Effector memory CD4-positive, alpha-beta T cell (primary cell): ENCODE measurements at regions not wholly inside any gene's neighbourhood (a gene's known extent, or its start where the extent isn't known, plus 50 kb on each side); places are given as distances from the start of the nearest gene placed in this dataset.

Experiments used
- DNase-seq, 3 donors: peaks; one replicate each; pipeline ENCODE4 v3.0.0-alpha.2; 2020
- H3K27ac ChIP-seq: 2 replicates; pipeline ENCODE4 v1.7.0; 2013; ENCODE audit warnings: mild to moderate bottlenecking, low read length, moderate library complexity; ENCODE audit not compliant: insufficient read depth, poor library complexity, severe bottlenecking
- H3K27me3 ChIP-seq: replicated peaks from 2 replicates; pipeline ENCODE4 v1.7.0; 2013; ENCODE audit warnings: mild to moderate bottlenecking, low read length; ENCODE audit not compliant: insufficient read depth, control insufficient read depth, poor library complexity, severe bottlenecking
- H3K36me3 ChIP-seq: 2 replicates; pipeline ENCODE4 v1.7.0; 2013; ENCODE audit warnings: mild to moderate bottlenecking, low read length, moderate library complexity; ENCODE audit not compliant: control insufficient read depth, insufficient read depth
- H3K4me1 ChIP-seq: 2 replicates; pipeline ENCODE4 v1.7.0; 2013; ENCODE audit warnings: low read length, mild to moderate bottlenecking; ENCODE audit not compliant: control insufficient read depth, insufficient read depth, poor library complexity, severe bottlenecking
- H3K4me3 ChIP-seq: 2 replicates; pipeline ENCODE4 v1.7.0; 2013; ENCODE audit warnings: low read length, low read depth, mild to moderate bottlenecking; ENCODE audit not compliant: insufficient read depth, poor library complexity, severe bottlenecking
- H3K9me3 ChIP-seq: 2 replicates; pipeline ENCODE4 v1.7.0; 2013; ENCODE audit warnings: mild to moderate bottlenecking, low read length, moderate library complexity; ENCODE audit not compliant: control insufficient read depth

DNA sequence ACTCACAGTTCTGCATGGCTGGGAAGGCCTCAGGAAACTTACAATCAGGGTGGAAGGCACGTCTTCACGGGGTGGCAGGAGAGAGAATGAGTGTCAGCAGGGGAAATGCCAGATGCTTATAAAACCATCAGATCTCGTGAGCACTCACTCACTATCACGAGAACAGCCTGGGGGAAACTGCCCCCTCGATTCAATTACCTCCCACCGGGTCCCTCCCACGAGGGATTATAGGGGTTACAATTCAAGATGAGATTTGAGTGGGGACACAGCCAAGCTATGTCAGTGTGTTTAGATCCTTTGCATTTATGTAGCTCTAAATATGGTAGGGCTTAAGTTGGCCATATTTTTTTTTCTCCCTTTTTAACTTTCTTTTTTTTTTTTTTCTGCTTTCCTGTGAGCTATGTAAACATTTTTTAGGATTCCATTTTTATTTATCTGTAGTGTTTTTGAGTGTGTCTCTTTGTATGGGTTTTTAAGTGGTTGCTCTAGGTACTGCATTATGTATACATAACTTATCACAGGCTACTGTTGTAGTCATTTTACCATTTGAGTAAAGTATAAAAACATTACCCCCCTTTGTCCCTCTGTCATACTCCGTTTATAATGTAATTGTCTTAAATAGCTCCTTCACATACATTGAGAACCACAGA lies 79.0 kb downstream of the ADRA2C start:
- no peak for DNase-seq
- H3K4me1 ChIP-seq: no peaks in the 10 kb centered on the region

DNA sequence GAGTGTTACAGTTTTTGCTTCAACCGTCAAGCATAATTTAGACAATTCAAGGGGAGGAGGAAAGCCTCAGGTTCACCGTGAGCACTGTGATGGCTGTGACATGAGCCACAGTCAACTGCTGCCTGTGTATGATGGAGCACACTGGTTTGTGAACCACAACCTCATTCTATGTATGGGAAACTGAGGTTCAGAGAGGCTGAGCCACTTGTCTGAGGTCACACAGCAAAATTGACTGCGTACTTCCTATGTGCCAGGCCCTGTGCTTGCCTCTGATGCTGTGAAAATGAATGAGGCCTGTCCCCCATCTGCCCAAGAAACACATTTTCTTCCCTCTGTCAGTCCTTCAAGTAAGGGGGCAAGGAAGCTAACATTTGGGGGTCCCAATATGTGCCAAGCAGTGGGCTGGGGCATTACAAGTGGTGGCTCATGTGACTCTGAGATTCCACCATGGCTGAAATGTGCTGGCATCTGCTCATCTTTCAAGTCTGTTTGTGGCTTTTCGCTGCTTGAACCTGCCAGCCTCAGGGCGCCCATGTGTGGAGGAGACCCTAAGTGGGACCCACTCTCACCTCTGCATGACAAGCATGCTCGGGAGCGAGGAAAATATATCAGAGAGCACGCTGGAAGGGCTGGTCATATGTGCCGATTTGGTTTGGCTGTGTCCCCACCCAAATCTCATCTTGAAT lies 79.7 kb downstream of the ADRA2C start:
- no peak for DNase-seq
- no peaks in the 10 kb centered on the region for H3K9me3 ChIP-seq
- H3K36me3 ChIP-seq: no peaks in the 10 kb centered on the region
- H3K27ac ChIP-seq: no peak overlapping the region
- H3K27me3 ChIP-seq: no peaks in the 10 kb centered on the region
- H3K4me3 ChIP-seq: no peak overlapping the region
- H3K4me1 ChIP-seq: no peaks in the 10 kb centered on the region

More for the DNA sequence above, 79.0 kb downstream of the ADRA2C start:
- Histone ChIP-seq H3K9me3 (no peaks in the 10 kb centered on the region), H3K27me3 (no peaks in the 10 kb centered on the region), H3K27ac (no peak overlapping the region), H3K4me3 (no peak overlapping the region), H3K36me3 (no peaks in the 10 kb centered on the region)

DNA sequence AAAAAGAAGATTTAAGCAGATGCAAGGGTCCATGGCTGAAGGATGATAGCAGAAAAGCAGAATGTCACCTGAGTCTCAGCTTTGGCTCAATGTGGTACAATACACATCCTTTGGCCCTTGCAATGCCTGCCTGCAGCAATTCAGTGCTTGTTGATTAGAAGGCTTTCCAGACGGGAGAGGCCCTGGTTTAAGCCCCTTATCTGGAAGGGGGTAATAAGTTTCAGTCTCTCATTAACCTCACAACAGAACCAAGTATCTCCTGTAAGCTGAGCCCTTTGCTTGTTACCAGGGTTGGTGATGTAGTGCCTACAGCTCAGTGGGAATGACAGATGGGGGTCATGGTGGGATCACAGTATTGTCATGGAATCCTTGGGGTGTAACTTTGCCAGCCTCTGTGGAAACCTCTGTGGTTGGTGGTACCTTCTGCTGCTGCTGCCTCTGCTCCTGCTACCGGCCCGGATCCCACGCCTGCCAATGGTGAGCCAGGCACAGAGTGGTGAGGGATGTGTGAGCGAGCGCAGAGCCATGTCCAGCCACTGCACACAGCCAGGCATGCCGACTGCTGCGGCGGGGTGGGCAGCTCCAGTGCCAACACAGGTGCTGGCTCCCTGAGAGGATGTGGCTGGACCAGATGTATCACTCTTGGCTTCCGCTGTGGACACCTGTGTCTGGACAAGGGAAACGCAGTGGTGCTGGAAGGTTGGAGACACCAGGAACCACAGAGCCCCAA lies 81.2 kb downstream of the ADRA2C start:
- Histone ChIP-seq H3K27me3 (no peaks in the 10 kb centered on the region), H3K4me1 (no peaks in the 10 kb centered on the region), H3K9me3 (no peaks in the 10 kb centered on the region)

DNA sequence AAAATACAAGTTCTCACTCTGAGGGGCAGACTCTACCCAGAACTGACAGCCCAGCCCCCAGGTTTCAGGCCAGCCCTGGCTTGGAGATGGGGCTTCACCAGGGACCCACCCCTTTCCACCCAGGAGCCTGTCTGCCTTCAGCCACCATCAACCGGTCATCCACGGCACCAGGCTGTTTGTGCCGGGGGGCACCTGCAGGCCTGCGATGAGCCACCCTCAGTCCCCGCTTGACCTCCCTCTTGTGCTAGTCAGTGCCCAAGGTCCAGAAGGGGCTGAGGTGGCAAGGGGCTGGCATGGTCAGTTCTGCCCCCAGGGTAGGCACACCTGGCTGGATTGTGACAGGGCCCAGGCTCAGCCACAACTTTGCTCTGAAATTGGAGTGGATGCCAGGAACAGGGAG lies 82.1 kb downstream of the ADRA2C start:
- H3K4me1 ChIP-seq: no peaks in the 10 kb centered on the region
- H3K4me3 ChIP-seq: no peak overlapping the region
- no peak overlapping the region for H3K27ac ChIP-seq
- DNase-seq: no peak
- no peaks in the 10 kb centered on the region for H3K36me3 ChIP-seq
- H3K9me3 ChIP-seq: no peaks in the 10 kb centered on the region
- H3K27me3 ChIP-seq: no peaks in the 10 kb centered on the region

More for the DNA sequence above, 81.2 kb downstream of the ADRA2C start:
- no peak for DNase-seq
- H3K36me3 ChIP-seq: no peaks in the 10 kb centered on the region
- no peak overlapping the region for H3K4me3 ChIP-seq
- no peak overlapping the region for H3K27ac ChIP-seq

DNA sequence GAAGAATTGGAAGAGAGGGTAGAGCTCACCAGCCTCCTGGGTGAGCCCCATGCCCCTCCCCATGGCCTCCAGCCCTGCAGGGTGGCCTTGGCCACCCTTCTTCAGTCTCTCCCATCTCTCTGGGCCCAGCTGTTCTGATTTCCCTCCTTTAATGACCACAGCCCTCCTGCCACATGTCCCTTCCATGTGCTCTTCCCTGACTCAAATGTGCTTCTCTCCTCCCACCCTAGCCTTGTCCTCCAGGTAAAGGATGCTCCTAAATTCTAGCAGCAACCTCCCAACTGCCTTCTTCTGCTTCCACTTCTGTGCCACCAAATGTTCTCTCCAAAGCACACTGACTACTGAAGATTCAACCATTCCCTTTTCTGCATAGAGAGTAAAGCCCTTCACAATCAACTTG lies 83.0 kb downstream of the ADRA2C start:
- Histone ChIP-seq H3K27me3 (no peaks in the 10 kb centered on the region), H3K4me3 (no peak overlapping the region), H3K27ac (no peak overlapping the region), H3K36me3 (no peaks in the 10 kb centered on the region), H3K4me1 (no peaks in the 10 kb centered on the region), H3K9me3 (no peaks in the 10 kb centered on the region)
- no peak for DNase-seq

DNA sequence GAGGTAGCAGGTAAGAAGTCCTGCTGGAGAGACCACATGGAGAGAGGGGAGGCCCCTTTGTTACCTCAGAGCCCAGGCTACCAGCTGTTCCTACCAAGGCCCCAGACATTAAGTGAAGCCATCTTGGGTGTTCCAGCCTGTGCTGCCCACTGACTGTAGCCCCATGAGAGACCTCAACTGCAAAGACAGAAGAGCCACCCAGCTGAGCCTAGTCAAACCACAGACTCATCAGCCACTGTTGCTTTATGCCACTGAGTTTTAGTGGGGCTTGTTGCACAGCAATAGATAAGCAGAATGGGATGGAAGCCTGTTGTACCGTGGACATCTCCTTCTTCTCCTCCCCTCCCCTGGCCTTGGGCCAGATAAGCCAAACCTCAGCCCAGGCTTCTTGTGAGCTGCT lies 83.9 kb downstream of the ADRA2C start:
- no peak overlapping the region for H3K27ac ChIP-seq
- no peaks in the 10 kb centered on the region for H3K9me3 ChIP-seq
- no peak for DNase-seq
- H3K4me3 ChIP-seq: no peak overlapping the region
- no peaks in the 10 kb centered on the region for H3K4me1 ChIP-seq
- H3K27me3 ChIP-seq: no peaks in the 10 kb centered on the region
- no peaks in the 10 kb centered on the region for H3K36me3 ChIP-seq

DNA sequence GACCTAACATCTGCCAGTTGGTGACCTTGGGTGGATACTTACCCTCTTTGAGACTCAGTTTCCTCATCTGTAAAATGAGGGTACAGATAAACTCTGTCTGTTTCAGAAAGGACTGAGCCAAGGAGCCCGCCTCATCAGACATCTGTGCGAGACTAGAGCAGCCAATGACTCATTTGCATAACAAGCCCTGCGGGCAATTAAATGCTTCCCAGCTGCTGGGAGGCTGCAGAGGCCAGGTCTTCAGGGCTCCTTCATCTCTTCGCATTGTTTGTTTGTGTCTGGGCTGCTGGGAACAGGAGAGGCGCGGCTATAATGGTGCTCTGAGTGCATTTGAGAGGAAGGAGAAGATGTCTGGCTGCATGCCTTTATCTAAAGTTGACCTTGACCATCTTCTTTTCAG lies 85.0 kb downstream of the ADRA2C start:
- H3K9me3 ChIP-seq: no peaks in the 10 kb centered on the region
- no peak for DNase-seq
- H3K27me3 ChIP-seq: no peaks in the 10 kb centered on the region
- no peak overlapping the region for H3K4me3 ChIP-seq
- H3K36me3 ChIP-seq: no peaks in the 10 kb centered on the region
- H3K27ac ChIP-seq: no peak overlapping the region
- H3K4me1 ChIP-seq: no peaks in the 10 kb centered on the region

DNA sequence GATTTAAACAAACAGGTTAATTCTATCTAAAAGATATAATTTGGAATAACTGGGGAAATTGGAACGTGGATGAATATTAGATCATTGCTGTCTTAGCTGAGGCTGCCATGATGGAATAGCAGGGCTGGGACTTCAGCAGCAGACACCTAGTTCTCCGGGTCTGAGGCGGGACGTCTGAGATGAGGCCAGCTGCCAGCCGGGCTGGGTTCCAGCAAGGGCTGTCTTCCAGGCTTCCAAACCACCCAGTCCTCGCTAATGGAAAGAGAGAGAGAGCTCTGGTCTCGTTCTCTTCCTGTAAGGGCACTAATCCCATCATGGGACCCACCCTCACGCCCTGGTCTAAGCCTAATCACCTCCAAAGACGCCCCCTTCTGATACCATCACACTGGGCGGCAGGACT lies 85.7 kb downstream of the ADRA2C start:
- no peaks in the 10 kb centered on the region for H3K27me3 ChIP-seq
- no peaks in the 10 kb centered on the region for H3K4me1 ChIP-seq

DNA sequence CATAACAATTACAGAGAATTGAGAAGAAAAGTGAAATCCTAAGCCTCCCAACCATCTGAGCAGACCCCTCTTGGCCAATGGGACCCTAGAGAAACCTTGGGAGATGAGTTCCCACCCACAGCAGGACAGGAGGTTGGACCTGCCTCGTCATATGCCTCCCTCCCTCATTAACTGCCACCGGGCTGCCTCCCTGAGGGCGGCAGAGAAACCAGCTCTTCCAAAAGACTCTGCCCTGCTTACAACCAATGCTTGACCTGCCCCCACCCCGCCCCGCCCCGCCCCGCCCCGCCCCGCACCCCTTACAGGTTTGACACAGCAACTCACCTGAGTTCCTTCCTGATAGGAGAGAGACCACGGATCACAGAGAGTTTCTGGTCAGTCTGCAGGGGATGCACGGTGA lies 86.1 kb downstream of the ADRA2C start:
- Histone ChIP-seq H3K4me3 (no peak overlapping the region), H3K36me3 (no peaks in the 10 kb centered on the region), H3K27ac (no peak overlapping the region), H3K4me1 (no peaks in the 10 kb centered on the region), H3K9me3 (no peaks in the 10 kb centered on the region), H3K27me3 (no peaks in the 10 kb centered on the region)
- no peak for DNase-seq

More for the DNA sequence above, 85.7 kb downstream of the ADRA2C start:
- no peaks in the 10 kb centered on the region for H3K36me3 ChIP-seq
- H3K27ac ChIP-seq: no peak overlapping the region
- no peaks in the 10 kb centered on the region for H3K9me3 ChIP-seq
- no peak overlapping the region for H3K4me3 ChIP-seq
- no peak for DNase-seq

DNA sequence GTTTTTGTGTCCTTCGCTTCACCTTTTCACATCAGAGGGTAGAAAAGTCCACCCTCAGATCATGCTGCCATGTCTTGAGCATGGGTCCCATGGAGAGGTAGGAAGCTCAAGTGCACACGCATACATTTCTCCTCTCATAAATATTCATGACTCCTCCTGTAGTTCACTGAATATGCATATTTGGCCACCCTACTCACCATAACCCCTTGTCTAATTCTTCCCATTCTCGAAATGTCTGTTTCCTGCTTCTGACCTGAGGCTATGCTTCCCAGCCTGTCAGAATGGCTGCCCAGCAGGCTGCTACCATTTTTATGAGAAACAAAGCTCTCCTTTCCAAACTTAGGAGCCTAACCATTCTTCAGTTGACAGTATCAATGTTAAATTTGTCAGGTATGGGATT lies 86.5 kb downstream of the ADRA2C start:
- H3K4me1 ChIP-seq: no peaks in the 10 kb centered on the region
- no peaks in the 10 kb centered on the region for H3K9me3 ChIP-seq
- H3K27ac ChIP-seq: no peak overlapping the region
- no peak for DNase-seq
- no peaks in the 10 kb centered on the region for H3K36me3 ChIP-seq
- no peaks in the 10 kb centered on the region for H3K27me3 ChIP-seq
- no peak overlapping the region for H3K4me3 ChIP-seq
